Psoas muscle (tissue), 7 donors: ENCODE measurements at regions not wholly inside any gene's neighbourhood (a gene's known extent, or its start where the extent isn't known, plus 50 kb on each side); places are given as distances from the start of the nearest gene placed in this dataset.
"Not testable (repeated sequence)": the region's sequence is repeated elsewhere in the genome, so short reads cannot be mapped to it uniquely, and the experiment has no call there.

Experiments
- ATAC-seq, 4 donors: fragments of 200-7000 bp; cut with Tn5 transposase; one replicate each; pipeline ENCODE4 v1.9.1; 2020; ENCODE audit warnings: moderate library complexity in 3 of 4, mild to moderate bottlenecking in 2 of 4
- DNase-seq, 2 donors: peaks; one replicate each; pipeline ENCODE4 v3.0.0-alpha.2; 2020
- H3K27ac ChIP-seq: fragments of 200-600 bp; one replicate; pipeline ENCODE4 v1.8.0; 2022
- H3K27me3 ChIP-seq, 3 donors: fragments of 200-600 bp in 1 of 3; one replicate each; pipeline versions ENCODE4 v1.6.1 to v1.8.0; 2013 to 2022; ENCODE audit warnings: low read length in 2 of 3, mild to moderate bottlenecking in 2 of 3, moderate library complexity in 1 of 3; ENCODE audit not compliant: insufficient read depth in 3 of 3
- H3K36me3 ChIP-seq, 2 donors: fragments of 200-600 bp in 1 of 2; one replicate each; pipeline versions ENCODE4 v1.6.1 to v1.8.0; 2013 to 2022; ENCODE audit warnings: low read depth in 1 of 2, mild to moderate bottlenecking in 1 of 2, moderate library complexity in 1 of 2; ENCODE audit not compliant: insufficient read depth in 1 of 2
- H3K4me1 ChIP-seq: fragments of 200-600 bp; one replicate; pipeline ENCODE4 v1.8.0; 2022
- H3K4me3 ChIP-seq: fragments of 200-600 bp; one replicate; pipeline ENCODE4 v1.8.0; 2022; ENCODE audit warnings: mild to moderate bottlenecking
- H3K9me3 ChIP-seq: fragments of 200-600 bp; one replicate; pipeline ENCODE4 v1.8.0; 2022
- WGBS, 3 donors: extraction: QIAGEN DNeasy Blood & Tissue Kit; methylation state at CpG; one replicate each; pipeline versions ENCODE4 v1.1.6 to v1.1.7; 2013; 5-methylcytosine and 5-hydroxymethylcytosine counted together
- intact Hi-C, 2 donors: fragments of 100-400 bp; cut with DNase I; formaldehyde crosslinking; loops; one replicate each; pipeline versions ENCODE4 v1.11.0 to v1.14.2; 2022
- TF ChIP-seq, protein P1 (sequence below): fragments of 200-600 bp; IDR thresholded peaks from one replicate; pipeline ENCODE4 v1.8.0; 2022; ENCODE audit warnings: antibody characterized with exemption
- donor health status: healthy with polysubstance abuse.
- donor health status: DM: no; HTN: no; CAD: no; lungs with moderate emphysema.
- donor health status: Bipolar disorder and iron deficiency.
- donor health status: healthy.
- donor health status: DM: yes; HTN: yes; CAD: no.
- donor health status: DM: no; HTN: no; CAD: no.
- donor health status: DM: yes; HTN: yes; CAD: no.

DNA sequence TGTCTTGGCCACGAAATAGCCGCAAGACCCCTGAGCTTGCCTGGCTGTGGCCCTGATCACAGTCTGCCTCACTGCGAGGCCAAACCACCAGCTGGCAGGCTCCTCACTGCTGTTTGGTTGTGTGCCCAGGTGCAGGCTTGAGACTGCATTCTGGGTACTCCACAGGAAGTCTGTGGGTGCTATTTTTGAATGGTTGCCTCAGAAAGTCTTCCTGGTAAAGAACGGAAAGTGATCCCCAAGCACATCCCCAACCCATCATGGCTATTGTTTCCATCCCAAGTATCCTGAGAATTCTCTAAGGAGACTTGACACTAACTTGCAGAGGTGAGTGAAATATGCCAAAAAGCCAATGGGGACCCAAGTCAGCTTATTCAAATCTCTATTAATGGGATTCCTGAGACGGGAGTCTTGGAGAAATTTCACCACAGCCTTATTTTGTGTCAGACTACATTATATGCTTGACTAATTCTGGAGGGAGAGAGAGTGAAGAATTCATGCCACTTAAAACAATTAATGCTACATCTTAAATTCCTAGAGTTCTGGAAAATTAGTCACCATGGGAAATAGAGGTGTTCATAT is 170.9 kb downstream of the RAMP3 start:
- WGBS, 3 donors: 46 to 55% (median 47%) methylated on average over 5 of the region's 5 CpGs
- Histone ChIP-seq H3K4me3 (no peak overlapping the region), H3K4me1 (no peaks in the 10 kb centered on the region), H3K27me3 (no peaks in the 10 kb centered on the region), H3K36me3 (no peaks in the 10 kb centered on the region), H3K9me3 (no peaks in the 10 kb centered on the region), H3K27ac (no peak overlapping the region)
- TF ChIP-seq, protein P1, sequence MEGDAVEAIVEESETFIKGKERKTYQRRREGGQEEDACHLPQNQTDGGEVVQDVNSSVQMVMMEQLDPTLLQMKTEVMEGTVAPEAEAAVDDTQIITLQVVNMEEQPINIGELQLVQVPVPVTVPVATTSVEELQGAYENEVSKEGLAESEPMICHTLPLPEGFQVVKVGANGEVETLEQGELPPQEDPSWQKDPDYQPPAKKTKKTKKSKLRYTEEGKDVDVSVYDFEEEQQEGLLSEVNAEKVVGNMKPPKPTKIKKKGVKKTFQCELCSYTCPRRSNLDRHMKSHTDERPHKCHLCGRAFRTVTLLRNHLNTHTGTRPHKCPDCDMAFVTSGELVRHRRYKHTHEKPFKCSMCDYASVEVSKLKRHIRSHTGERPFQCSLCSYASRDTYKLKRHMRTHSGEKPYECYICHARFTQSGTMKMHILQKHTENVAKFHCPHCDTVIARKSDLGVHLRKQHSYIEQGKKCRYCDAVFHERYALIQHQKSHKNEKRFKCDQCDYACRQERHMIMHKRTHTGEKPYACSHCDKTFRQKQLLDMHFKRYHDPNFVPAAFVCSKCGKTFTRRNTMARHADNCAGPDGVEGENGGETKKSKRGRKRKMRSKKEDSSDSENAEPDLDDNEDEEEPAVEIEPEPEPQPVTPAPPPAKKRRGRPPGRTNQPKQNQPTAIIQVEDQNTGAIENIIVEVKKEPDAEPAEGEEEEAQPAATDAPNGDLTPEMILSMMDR: no peak
- DNase-seq: no peak
- intact Hi-C loops: no loop called here
- ATAC-seq: no peak

GRCh38 chr7:45331563-45331962 is 174.0 kb downstream of the RAMP3 start:
- Histone ChIP-seq H3K27me3 (no peaks in the 10 kb centered on the region), H3K4me1 (no peaks in the 10 kb centered on the region), H3K36me3 (no peaks in the 10 kb centered on the region), H3K4me3 (no peak overlapping the region), H3K27ac (no peak overlapping the region), H3K9me3 (no peaks in the 10 kb centered on the region)
- 92 to 100% (median 98%) methylated on average over 1 of the region's 1 CpG for WGBS, 3 donors
- DNase-seq (no peak), ATAC-seq (no peak)
- intact Hi-C loops: no loop called here
- TF ChIP-seq, protein P1: no peak

- H3K27ac ChIP-seq, ATAC-seq, H3K4me1 ChIP-seq, H3K9me3 ChIP-seq, H3K36me3 ChIP-seq, H3K27me3 ChIP-seq, H3K4me3 ChIP-seq, intact Hi-C loops, DNase-seq: not testable (repeated sequence)
- WGBS, 3 donors: 85 to 90% (median 88%) methylated on average over 2 of the region's 2 CpGs
These were observed 177.4 kb downstream of the RAMP3 start for GRCh38 chr7:45335024-45335423.

- Histone ChIP-seq H3K4me1 (no peaks in the 10 kb centered on the region), H3K27me3 (no peaks in the 10 kb centered on the region), H3K9me3 (no peaks in the 10 kb centered on the region), H3K27ac (no peak overlapping the region), H3K4me3 (no peak overlapping the region), H3K36me3 (no peaks in the 10 kb centered on the region)
- 64 to 70% (median 68%) methylated on average over 5 of the region's 5 CpGs for WGBS, 3 donors
- ATAC-seq (no peak), DNase-seq (no peak)
- TF ChIP-seq, protein P1: no peak
- intact Hi-C loops: no loop called here
These were observed 184.6 kb downstream of the RAMP3 start for GRCh38 chr7:45342236-45342635.

DNA sequence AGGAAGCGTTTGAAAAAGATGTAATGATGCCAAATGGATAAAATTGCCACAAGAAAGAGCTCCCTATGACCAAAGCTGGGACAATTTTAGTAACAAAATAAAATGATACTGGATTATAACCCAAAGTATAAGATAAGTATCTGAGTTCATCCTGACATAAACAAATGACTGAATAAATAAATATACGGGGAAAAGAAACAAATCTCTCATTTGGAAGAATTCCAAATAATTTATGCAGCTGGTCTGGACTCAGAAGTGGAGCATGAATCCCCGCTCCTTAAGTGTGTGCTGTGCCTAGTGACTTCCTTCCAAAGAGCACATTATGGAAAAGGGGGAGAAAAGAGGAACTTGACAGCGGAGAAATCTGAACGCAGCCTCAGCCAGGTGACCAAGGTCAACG is 186.2 kb downstream of the RAMP3 start:
- no peak for DNase-seq

More for the DNA sequence above, 186.2 kb downstream of the RAMP3 start:
- Histone ChIP-seq H3K27ac (no peak overlapping the region), H3K9me3 (no peaks in the 10 kb centered on the region), H3K27me3 (no peaks in the 10 kb centered on the region), H3K4me1 (no peaks in the 10 kb centered on the region), H3K4me3 (no peak overlapping the region), H3K36me3 (no peaks in the 10 kb centered on the region)
- TF ChIP-seq, protein P1: no peak
- WGBS, 3 donors: 22 to 23% (median 23%) methylated on average over 6 of the region's 6 CpGs
- intact Hi-C loops: no loop called here
- ATAC-seq: no peak
